ENCODE measurements at regions not wholly inside any gene's neighbourhood (a gene's known extent, or its start where the extent isn't known, plus 50 kb on each side); places are given as distances from the start of the nearest gene placed in this dataset.

DNA sequence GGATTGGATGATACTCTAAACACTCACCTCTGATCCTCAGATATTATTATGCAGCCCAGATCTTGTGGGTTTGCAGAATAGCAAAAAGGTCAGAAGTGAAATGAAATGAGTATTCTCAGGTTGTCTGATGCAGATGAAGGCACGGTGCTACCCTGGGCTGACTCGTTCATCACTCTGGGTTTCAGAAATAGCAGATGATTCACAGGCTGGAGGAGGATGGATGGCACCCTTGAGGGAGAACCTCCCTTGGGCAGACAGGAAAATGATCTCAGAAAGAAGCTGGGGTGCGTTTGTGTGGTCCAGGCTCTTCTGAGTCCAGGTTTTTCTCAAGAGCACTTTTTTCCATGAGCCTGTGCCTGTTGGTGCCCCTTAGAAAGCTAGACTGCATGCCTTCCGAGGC, 515.8 kb upstream of the MKI67 start:
- TF ChIP-seq, protein P1, sequence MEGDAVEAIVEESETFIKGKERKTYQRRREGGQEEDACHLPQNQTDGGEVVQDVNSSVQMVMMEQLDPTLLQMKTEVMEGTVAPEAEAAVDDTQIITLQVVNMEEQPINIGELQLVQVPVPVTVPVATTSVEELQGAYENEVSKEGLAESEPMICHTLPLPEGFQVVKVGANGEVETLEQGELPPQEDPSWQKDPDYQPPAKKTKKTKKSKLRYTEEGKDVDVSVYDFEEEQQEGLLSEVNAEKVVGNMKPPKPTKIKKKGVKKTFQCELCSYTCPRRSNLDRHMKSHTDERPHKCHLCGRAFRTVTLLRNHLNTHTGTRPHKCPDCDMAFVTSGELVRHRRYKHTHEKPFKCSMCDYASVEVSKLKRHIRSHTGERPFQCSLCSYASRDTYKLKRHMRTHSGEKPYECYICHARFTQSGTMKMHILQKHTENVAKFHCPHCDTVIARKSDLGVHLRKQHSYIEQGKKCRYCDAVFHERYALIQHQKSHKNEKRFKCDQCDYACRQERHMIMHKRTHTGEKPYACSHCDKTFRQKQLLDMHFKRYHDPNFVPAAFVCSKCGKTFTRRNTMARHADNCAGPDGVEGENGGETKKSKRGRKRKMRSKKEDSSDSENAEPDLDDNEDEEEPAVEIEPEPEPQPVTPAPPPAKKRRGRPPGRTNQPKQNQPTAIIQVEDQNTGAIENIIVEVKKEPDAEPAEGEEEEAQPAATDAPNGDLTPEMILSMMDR (IDR thresholded peaks at IDR 0.05; ENCODE audit: low read length): no peak
- TF ChIP-seq EZH2 (IDR thresholded peaks at IDR 0.05; ENCODE audit: borderline replicate concordance, low read length): no peak
- Histone ChIP-seq H3K9me3 (ENCODE audit: low read length) (no peaks in the 10 kb centered on the region), H2AFZ (ENCODE audit: low read length) (no peak overlapping the region), H3K4me2 (ENCODE audit: low read length) (no peak overlapping the region), H4K20me1 (ENCODE audit: insufficient read depth, low read length) (no peaks in the 10 kb centered on the region), H3K9ac (ENCODE audit: low read length) (no peak overlapping the region), H3K4me1 (ENCODE audit: insufficient read depth, low read length, severe bottlenecking) (no peaks in the 10 kb centered on the region), H3K27ac (ENCODE audit: low read depth, low read length, poor library complexity, severe bottlenecking) (no peak overlapping the region), H3F3A (ENCODE audit: insufficient read depth, low read length) (no peaks in the 10 kb centered on the region), H3K4me3 (ENCODE audit: low read depth, low read length, poor library complexity, severe bottlenecking) (no peak overlapping the region), H3K27me3 (ENCODE audit: insufficient read depth, low read length) (0 out of 2 replicates have a peak, but pooled peaks cover 3% of the 10 kb centered on the region), H3K36me3 (ENCODE audit: insufficient read depth, low read length) (no peaks in the 10 kb centered on the region), H3K9me2 (ENCODE audit: low read depth, low read length) (no peaks in the 10 kb centered on the region), H3K79me2 (ENCODE audit: insufficient read depth, low read length) (no peaks in the 10 kb centered on the region)

DNA sequence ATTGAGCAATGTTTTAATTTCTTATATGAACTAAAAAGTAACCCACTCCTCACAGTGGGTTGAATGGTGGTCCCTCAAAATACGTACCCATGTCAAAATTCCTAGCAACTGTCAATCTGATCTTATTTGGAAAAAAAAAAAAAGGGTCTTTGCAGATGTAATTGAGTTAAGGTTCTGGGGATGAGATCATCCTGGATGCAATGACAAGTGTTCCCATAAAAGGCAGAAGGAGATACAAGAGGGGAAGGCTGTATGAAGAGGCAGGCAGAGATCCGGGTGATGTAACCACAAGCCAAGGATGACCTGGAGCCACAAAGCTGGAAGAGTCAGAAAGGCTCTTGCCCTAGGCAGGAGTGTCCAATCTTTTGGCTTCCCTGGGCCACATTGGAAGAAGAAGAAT, 516.3 kb upstream of the MKI67 start:
- H3K27me3 ChIP-seq (ENCODE audit: insufficient read depth, low read length): 0 out of 2 replicates have a peak, but pooled peaks cover 3% of the 10 kb centered on the region
- H3F3A ChIP-seq (ENCODE audit: insufficient read depth, low read length): no peaks in the 10 kb centered on the region
- no peaks in the 10 kb centered on the region for H3K79me2 ChIP-seq (ENCODE audit: insufficient read depth, low read length)
- H2AFZ ChIP-seq (ENCODE audit: low read length): no peak overlapping the region
- no peaks in the 10 kb centered on the region for H3K9me3 ChIP-seq (ENCODE audit: low read length)
- H3K36me3 ChIP-seq (ENCODE audit: insufficient read depth, low read length): no peaks in the 10 kb centered on the region
- no peak overlapping the region for H3K9ac ChIP-seq (ENCODE audit: low read length)
- H3K27ac ChIP-seq (ENCODE audit: low read depth, low read length, poor library complexity, severe bottlenecking): no peak overlapping the region
- H3K4me3 ChIP-seq (ENCODE audit: low read depth, low read length, poor library complexity, severe bottlenecking): no peak overlapping the region
- H4K20me1 ChIP-seq (ENCODE audit: insufficient read depth, low read length): no peaks in the 10 kb centered on the region
- TF ChIP-seq, protein P1 (IDR thresholded peaks at IDR 0.05; ENCODE audit: low read length): no peak
- no peak for TF ChIP-seq EZH2 (IDR thresholded peaks at IDR 0.05; ENCODE audit: borderline replicate concordance, low read length)
- no peaks in the 10 kb centered on the region for H3K9me2 ChIP-seq (ENCODE audit: low read depth, low read length)
- H3K4me1 ChIP-seq (ENCODE audit: insufficient read depth, low read length, severe bottlenecking): no peaks in the 10 kb centered on the region
- H3K4me2 ChIP-seq (ENCODE audit: low read length): no peak overlapping the region

DNA sequence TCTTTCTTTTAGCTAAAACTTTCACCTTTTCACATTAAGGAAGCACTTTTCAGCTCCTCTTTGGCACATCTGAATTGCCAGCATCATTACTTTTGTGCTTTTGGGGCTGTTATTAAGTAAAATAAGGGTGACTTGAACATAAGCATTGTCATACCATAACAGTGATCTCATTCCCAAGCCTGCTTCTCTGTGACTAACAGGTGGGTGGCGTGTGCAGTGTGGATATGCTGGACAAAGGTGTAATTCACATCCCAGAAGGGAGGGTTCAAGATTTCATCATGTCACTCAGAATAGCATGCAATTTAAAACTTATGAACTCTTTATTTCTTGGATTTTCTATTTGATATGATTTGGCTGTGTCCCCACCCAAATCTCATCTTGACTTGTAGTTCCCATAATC, 517.4 kb upstream of the MKI67 start:
- no peak overlapping the region for H3K27ac ChIP-seq (ENCODE audit: low read depth, low read length, poor library complexity, severe bottlenecking)
- H3K9ac ChIP-seq (ENCODE audit: low read length): no peak overlapping the region
- no peaks in the 10 kb centered on the region for H3F3A ChIP-seq (ENCODE audit: insufficient read depth, low read length)
- H3K4me1 ChIP-seq (ENCODE audit: insufficient read depth, low read length, severe bottlenecking): no peaks in the 10 kb centered on the region
- no peak overlapping the region for H2AFZ ChIP-seq (ENCODE audit: low read length)
- H3K36me3 ChIP-seq (ENCODE audit: insufficient read depth, low read length): no peaks in the 10 kb centered on the region
- no peaks in the 10 kb centered on the region for H3K79me2 ChIP-seq (ENCODE audit: insufficient read depth, low read length)
- H3K9me3 ChIP-seq (ENCODE audit: low read length): no peaks in the 10 kb centered on the region
- H3K4me3 ChIP-seq (ENCODE audit: low read depth, low read length, poor library complexity, severe bottlenecking): no peak overlapping the region
- no peaks in the 10 kb centered on the region for H4K20me1 ChIP-seq (ENCODE audit: insufficient read depth, low read length)
- TF ChIP-seq, protein P1 (IDR thresholded peaks at IDR 0.05; ENCODE audit: low read length): no peak
- no peak for TF ChIP-seq EZH2 (IDR thresholded peaks at IDR 0.05; ENCODE audit: borderline replicate concordance, low read length)
- H3K4me2 ChIP-seq (ENCODE audit: low read length): no peak overlapping the region
- H3K9me2 ChIP-seq (ENCODE audit: low read depth, low read length): no peaks in the 10 kb centered on the region
- H3K27me3 ChIP-seq (ENCODE audit: insufficient read depth, low read length): 0 out of 2 replicates have a peak, but pooled peaks cover 3% of the 10 kb centered on the region
